ENCODE measurements at regions not wholly inside any gene's neighbourhood (a gene's known extent, or its start where the extent isn't known, plus 50 kb on each side); places are given as distances from the start of the nearest gene placed in this dataset.

DNA sequence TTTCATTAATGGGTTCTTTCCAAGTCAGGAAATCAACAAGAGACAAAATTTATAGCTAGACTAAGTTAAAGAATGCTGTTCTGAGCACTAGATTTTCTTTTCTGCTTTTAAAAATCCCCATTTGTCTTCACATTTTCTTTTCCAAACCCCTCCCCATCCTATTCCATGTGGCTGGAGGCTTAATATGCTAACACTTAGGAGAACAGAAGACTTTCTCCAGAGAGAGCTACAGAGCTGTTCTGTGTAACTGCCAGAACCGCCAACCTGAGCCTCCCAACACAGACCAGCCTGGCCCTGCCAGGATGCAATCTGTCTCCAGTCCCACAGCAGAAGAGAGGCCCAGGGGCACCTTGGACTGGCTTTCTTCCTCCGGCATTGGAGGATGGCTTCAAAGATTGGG, 264.1 kb downstream of the NDFIP2 start:
- Histone ChIP-seq H3K27me3 (replicated peaks; ENCODE audit: control insufficient read depth, insufficient read depth, low read length) (no peaks in the 10 kb centered on the region), H3K36me3 (ENCODE audit: control insufficient read depth, insufficient read depth, low read length) (no peaks in the 10 kb centered on the region), H3K4me3 (replicated peaks; ENCODE audit: low read depth, low read length) (no peak overlapping the region)
- no peak for DNase-seq (ENCODE audit: extremely low read depth, insufficient read length)
- TF ChIP-seq, protein P1, sequence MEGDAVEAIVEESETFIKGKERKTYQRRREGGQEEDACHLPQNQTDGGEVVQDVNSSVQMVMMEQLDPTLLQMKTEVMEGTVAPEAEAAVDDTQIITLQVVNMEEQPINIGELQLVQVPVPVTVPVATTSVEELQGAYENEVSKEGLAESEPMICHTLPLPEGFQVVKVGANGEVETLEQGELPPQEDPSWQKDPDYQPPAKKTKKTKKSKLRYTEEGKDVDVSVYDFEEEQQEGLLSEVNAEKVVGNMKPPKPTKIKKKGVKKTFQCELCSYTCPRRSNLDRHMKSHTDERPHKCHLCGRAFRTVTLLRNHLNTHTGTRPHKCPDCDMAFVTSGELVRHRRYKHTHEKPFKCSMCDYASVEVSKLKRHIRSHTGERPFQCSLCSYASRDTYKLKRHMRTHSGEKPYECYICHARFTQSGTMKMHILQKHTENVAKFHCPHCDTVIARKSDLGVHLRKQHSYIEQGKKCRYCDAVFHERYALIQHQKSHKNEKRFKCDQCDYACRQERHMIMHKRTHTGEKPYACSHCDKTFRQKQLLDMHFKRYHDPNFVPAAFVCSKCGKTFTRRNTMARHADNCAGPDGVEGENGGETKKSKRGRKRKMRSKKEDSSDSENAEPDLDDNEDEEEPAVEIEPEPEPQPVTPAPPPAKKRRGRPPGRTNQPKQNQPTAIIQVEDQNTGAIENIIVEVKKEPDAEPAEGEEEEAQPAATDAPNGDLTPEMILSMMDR (IDR thresholded peaks at IDR 0.05; ENCODE audit: insufficient read depth, low read length, poor library complexity, severe bottlenecking): no peak

DNA sequence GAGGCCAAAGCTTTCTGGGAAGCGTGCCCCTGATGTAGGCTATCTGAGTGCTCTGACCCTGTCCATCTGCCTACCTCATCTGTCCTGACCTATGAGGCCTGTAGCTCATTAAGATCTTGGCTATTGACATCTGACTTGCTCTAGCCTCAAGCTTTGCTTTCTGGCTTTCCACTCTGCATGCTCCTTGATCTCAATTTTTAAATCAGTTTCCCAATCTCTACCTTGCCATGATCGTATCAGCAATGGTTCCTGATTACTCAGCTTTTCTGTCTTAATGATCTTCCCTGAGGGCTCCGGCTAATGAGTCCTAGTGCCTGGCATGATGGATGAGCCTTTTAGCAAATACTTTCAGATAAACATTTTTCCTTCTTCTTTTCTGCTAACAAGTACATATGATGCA, 262.0 kb downstream of the NDFIP2 start:
- no peak for DNase-seq (ENCODE audit: extremely low read depth, insufficient read length)
- H3K27me3 ChIP-seq (replicated peaks; ENCODE audit: control insufficient read depth, insufficient read depth, low read length): no peaks in the 10 kb centered on the region
- TF ChIP-seq, protein P1 (IDR thresholded peaks at IDR 0.05; ENCODE audit: insufficient read depth, low read length, poor library complexity, severe bottlenecking): no peak
- no peak overlapping the region for H3K4me3 ChIP-seq (replicated peaks; ENCODE audit: low read depth, low read length)
- H3K36me3 ChIP-seq (ENCODE audit: control insufficient read depth, insufficient read depth, low read length): no peaks in the 10 kb centered on the region

DNA sequence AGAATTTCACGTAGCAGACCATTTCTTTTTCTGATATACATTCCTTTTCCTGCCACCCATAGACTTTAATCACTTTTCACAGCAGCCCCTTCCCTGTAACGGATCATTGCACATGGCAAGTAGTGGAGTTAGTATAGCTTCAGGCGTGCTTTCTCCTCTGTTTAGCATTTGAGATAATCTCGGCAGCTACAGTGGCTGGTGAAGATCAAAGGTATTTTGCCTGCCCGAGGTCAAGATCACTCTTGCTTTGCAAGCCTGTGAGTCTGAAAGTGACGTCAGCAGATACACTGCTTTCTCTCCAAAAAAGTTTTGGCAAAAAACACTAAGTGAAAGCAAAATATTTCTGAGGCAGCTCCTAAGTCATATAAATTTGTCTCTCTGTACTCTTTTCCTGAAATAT, 260.0 kb downstream of the NDFIP2 start:
- TF ChIP-seq, protein P1 (IDR thresholded peaks at IDR 0.05; ENCODE audit: insufficient read depth, low read length, poor library complexity, severe bottlenecking): no peak
- no peak overlapping the region for H3K4me3 ChIP-seq (replicated peaks; ENCODE audit: low read depth, low read length)

DNA sequence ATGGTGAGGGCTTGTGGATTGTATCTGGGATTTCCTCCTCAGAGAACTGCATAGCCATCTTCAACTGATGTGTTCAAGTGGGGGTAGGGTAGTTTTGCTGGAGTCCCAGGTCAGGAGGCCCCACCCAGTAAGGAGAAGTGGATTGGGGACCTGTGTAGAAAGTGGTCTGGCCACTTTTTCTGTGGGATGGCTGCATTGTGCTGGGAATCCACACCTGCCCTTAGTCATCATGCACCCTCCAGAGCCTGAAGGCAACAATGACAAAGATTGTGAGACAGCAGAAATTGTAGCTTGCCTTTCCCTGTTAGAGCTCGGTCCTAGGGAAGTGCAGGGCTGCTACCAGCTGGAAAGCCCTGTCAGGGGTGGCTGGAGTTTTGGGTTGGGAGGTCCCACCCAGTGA, 255.4 kb downstream of the NDFIP2 start:
- no peak for DNase-seq (ENCODE audit: extremely low read depth, insufficient read length)
- TF ChIP-seq, protein P1 (IDR thresholded peaks at IDR 0.05; ENCODE audit: insufficient read depth, low read length, poor library complexity, severe bottlenecking): no peak
- H3K27me3 ChIP-seq (replicated peaks; ENCODE audit: control insufficient read depth, insufficient read depth, low read length): no peaks in the 10 kb centered on the region
- H3K4me3 ChIP-seq (replicated peaks; ENCODE audit: low read depth, low read length): no peak overlapping the region
- H3K36me3 ChIP-seq (ENCODE audit: control insufficient read depth, insufficient read depth, low read length): no peaks in the 10 kb centered on the region

More for the DNA sequence above, 260.0 kb downstream of the NDFIP2 start:
- DNase-seq (ENCODE audit: extremely low read depth, insufficient read length): no peak
- no peaks in the 10 kb centered on the region for H3K36me3 ChIP-seq (ENCODE audit: control insufficient read depth, insufficient read depth, low read length)
- H3K27me3 ChIP-seq (replicated peaks; ENCODE audit: control insufficient read depth, insufficient read depth, low read length): no peaks in the 10 kb centered on the region

DNA sequence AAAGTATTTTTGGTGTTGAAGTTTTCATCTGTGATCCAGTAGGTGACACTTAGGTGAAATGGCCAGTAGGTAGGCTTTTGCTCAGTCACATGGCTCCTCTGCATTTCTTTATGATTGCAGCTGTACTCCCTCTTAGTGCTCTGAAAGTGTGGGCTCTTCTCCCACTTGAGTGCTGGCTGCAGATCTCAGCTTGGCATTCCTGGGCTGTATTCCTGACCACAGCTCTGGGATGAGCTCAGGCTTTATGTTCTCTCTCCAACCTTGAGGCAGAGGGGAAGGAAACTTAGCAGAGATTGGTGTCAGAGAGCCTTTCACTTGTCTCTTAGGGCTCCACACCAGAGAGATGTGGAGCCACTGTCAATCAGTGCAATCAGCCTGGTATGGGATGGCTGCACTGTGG, 254.3 kb downstream of the NDFIP2 start:
- Histone ChIP-seq H3K4me3 (replicated peaks; ENCODE audit: low read depth, low read length) (no peak overlapping the region), H3K36me3 (ENCODE audit: control insufficient read depth, insufficient read depth, low read length) (no peaks in the 10 kb centered on the region), H3K27me3 (replicated peaks; ENCODE audit: control insufficient read depth, insufficient read depth, low read length) (no peaks in the 10 kb centered on the region)
- no peak for DNase-seq (ENCODE audit: extremely low read depth, insufficient read length)
- TF ChIP-seq, protein P1 (IDR thresholded peaks at IDR 0.05; ENCODE audit: insufficient read depth, low read length, poor library complexity, severe bottlenecking): no peak

DNA sequence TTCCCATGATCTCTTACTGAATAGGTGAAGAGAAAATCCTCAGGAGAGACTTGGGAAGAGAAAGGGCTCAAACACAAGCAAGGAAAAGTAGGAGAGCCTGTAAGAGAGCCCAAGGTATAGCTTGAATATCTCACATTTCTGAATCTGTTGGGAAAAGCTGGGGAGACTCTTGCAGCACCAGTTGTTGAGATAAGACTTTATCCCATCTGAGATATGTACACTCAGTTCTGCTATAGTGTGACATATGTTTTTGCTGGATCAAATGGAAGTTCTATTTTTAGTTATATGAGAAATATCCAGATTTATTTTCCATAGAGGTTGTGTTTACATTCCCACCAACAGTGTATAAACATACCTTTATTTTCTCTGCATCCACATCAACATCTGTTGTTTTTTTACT, 246.1 kb downstream of the NDFIP2 start:
- Histone ChIP-seq H3K36me3 (ENCODE audit: control insufficient read depth, insufficient read depth, low read length) (no peaks in the 10 kb centered on the region), H3K4me3 (replicated peaks; ENCODE audit: low read depth, low read length) (no peak overlapping the region), H3K27me3 (replicated peaks; ENCODE audit: control insufficient read depth, insufficient read depth, low read length) (no peaks in the 10 kb centered on the region)
- TF ChIP-seq, protein P1 (IDR thresholded peaks at IDR 0.05; ENCODE audit: insufficient read depth, low read length, poor library complexity, severe bottlenecking): no peak
- no peak for DNase-seq (ENCODE audit: extremely low read depth, insufficient read length)
